ENCODE measurements at regions not wholly inside any gene's neighbourhood (a gene's known extent, or its start where the extent isn't known, plus 50 kb on each side); places are given as distances from the start of the nearest gene placed in this dataset.

- TF ChIP-seq POLR2A (IDR thresholded peaks at IDR 0.05; ENCODE audit: low read depth, low read length): no peak
- TF ChIP-seq POLR2AphosphoS5 (IDR thresholded peaks at IDR 0.05; ENCODE audit: low read depth, low read length): no peak
Observed at GRCh38 chr5:56525113-56525512, 290.2 kb upstream of the MAP3K1 start.
